ENCODE measurements at regions not wholly inside any gene's neighbourhood (a gene's known extent, or its start where the extent isn't known, plus 50 kb on each side); places are given as distances from the start of the nearest gene placed in this dataset.

GRCh38 chr11:76724171-76724768 lies 53.7 kb upstream of the LRRC32 start:
- TF ChIP-seq CTCF (conservative IDR thresholded peaks at IDR 0.05; ENCODE audit: low read length) (no peak), EZH2phosphoT487 (IDR thresholded peaks at IDR 0.05; ENCODE audit: borderline replicate concordance) (no peak)

Measured in Loucy (cell line).